ENCODE measurements at regions not wholly inside any gene's neighbourhood (a gene's known extent, or its start where the extent isn't known, plus 50 kb on each side); places are given as distances from the start of the nearest gene placed in this dataset.

DNA sequence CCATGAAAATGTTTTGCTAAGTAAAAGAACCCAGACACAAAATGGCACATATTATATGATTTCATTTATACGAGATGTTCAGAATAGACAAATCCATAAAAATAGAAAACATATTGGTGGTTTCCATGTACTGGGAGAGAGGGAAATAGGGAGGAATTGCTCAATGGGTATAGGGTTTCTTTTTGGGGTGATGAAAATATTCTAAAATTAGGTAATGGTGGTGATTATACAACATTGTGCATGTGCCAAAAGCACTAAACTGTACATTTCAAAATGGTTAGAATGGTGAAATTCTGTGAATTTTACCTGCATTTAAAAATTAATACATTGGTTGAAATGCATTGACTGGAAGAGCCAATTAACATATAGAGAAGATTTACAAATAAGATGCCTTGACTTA lies 613.9 kb downstream of the TNS3 start:
- Mint-ChIP-seq H3K27me3 (ENCODE audit: insufficient read depth) (peaks cover 1% of the 10 kb centered on the region; the same call in 1 of the 2 replicates), H3K36me3 (ENCODE audit: low read depth) (peaks cover 34% of the 10 kb centered on the region)

DNA sequence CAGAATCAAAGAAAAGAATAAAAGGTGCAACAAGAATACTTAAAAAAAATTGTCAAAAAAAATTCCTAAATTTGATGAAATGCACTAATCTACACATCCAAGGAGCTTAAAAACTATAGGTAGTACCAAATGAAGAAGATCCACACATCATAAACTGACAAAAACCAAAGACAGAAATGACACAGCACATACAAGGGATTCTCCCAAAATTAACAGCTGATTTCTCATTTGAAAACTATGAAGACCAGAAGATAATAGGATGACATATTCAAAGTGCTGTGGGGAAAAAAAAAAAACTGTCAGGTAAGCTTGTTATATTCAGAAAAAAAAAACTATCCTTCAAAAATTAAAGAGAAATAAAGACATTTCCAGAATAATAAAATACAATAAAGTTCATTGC lies 618.2 kb downstream of the TNS3 start:
- Mint-ChIP-seq H3K4me3 (no peak overlapping the region), H3K27ac (no peak overlapping the region), H3K4me1 (ENCODE audit: low read depth) (no peaks in the 10 kb centered on the region), H3K27me3 (ENCODE audit: insufficient read depth) (peaks cover 1% of the 10 kb centered on the region; the same call in 1 of the 2 replicates), H3K9me3 (peaks cover 50% of the 10 kb centered on the region), H3K36me3 (ENCODE audit: low read depth) (peaks cover 34% of the 10 kb centered on the region)
- TF ChIP-seq, protein P1, sequence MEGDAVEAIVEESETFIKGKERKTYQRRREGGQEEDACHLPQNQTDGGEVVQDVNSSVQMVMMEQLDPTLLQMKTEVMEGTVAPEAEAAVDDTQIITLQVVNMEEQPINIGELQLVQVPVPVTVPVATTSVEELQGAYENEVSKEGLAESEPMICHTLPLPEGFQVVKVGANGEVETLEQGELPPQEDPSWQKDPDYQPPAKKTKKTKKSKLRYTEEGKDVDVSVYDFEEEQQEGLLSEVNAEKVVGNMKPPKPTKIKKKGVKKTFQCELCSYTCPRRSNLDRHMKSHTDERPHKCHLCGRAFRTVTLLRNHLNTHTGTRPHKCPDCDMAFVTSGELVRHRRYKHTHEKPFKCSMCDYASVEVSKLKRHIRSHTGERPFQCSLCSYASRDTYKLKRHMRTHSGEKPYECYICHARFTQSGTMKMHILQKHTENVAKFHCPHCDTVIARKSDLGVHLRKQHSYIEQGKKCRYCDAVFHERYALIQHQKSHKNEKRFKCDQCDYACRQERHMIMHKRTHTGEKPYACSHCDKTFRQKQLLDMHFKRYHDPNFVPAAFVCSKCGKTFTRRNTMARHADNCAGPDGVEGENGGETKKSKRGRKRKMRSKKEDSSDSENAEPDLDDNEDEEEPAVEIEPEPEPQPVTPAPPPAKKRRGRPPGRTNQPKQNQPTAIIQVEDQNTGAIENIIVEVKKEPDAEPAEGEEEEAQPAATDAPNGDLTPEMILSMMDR (IDR thresholded peaks at IDR 0.05), result no peak
- no peak for DNase-seq

More for the DNA sequence above, 613.9 kb downstream of the TNS3 start:
- H3K27ac Mint-ChIP-seq, result no peak overlapping the region
- H3K4me1 Mint-ChIP-seq (ENCODE audit: low read depth), result peaks cover 22% of the 10 kb centered on the region
- TF ChIP-seq, protein P1 (IDR thresholded peaks at IDR 0.05), result no peak
- H3K9me3 Mint-ChIP-seq, result peaks cover 36% of the 10 kb centered on the region
- DNase-seq, result no peak
- H3K4me3 Mint-ChIP-seq, result no peak overlapping the region

DNA sequence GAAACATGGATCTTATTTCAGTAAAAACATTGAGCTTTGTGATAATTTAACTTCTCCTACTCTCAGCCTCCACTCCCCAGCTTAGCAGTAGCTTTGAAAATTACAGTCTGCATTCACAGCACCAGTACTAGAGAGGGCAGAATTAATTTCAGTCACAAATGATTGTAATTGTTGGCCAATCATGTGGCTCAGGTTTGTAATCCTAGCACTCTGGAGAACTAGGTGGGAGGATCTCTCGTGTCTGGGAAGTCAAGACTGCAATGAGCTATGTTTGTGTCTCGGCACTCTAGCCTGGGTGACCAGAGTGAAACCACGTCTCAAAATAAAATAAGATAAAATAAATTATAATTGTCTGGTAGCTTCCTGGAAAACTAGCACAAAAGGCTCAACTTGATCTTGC lies 620.9 kb downstream of the TNS3 start:
- Mint-ChIP-seq H3K36me3 (ENCODE audit: low read depth) (peaks cover 23% of the 10 kb centered on the region), H3K4me3 (no peak overlapping the region), H3K9me3 (peaks cover 39% of the 10 kb centered on the region), H3K4me1 (ENCODE audit: low read depth) (no peaks in the 10 kb centered on the region), H3K27me3 (ENCODE audit: insufficient read depth) (peaks cover 1% of the 10 kb centered on the region; the same call in 1 of the 2 replicates), H3K27ac (no peak overlapping the region)
- no peak for DNase-seq
- TF ChIP-seq, protein P1 (IDR thresholded peaks at IDR 0.05), result no peak

DNA sequence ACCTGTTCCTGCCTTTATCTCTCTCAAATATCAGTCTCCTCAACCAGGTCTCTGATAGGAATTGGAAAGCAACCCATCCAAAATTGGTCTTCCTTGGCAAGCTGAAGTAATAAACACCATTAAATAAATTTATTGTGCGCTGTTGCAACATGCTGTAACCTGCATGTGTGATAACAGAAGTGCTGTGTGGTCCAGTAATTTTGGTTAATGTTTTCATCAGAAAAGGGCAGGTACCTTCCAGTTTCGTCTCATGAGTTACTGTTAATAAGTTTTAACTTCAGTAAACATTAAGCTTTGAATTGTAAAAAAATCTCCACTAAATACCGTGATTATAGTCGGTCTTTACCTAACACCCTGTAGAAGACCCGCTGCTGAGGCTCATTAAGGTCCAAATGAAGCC lies 624.7 kb downstream of the TNS3 start:
- H3K36me3 Mint-ChIP-seq (ENCODE audit: low read depth), result no peaks in the 10 kb centered on the region; the same call in 1 of the 2 replicates
- peaks cover 5% of the 10 kb centered on the region; the same call in 1 of the 2 replicates for H3K27me3 Mint-ChIP-seq (ENCODE audit: insufficient read depth)

DNA sequence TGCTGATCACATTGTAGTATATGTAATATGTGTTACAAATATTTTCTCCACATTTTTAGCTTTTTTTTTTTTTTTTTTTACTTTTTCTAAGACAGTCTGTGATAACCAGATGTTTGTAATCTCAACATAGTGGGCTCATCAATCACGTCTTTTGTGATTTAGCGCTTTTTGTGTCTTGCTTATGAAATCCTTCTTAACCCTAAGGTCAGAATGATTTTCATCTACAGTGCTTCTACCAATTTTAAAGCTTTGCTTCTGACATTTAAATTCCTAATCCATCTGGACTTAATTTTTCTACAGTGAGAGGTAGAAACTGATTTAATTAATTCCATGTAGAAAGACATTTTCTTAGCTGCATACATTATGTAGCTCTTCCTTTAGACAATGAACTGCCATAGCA lies 626.4 kb downstream of the TNS3 start:
- no peak overlapping the region for H3K27ac Mint-ChIP-seq
- H3K4me1 Mint-ChIP-seq (ENCODE audit: low read depth), result no peaks in the 10 kb centered on the region
- no peaks in the 10 kb centered on the region for H3K9me3 Mint-ChIP-seq
- TF ChIP-seq, protein P1 (IDR thresholded peaks at IDR 0.05), result no peak
- no peak for DNase-seq
- H3K36me3 Mint-ChIP-seq (ENCODE audit: low read depth), result no peaks in the 10 kb centered on the region; the same call in 1 of the 2 replicates
- H3K4me3 Mint-ChIP-seq, result no peak overlapping the region
- H3K27me3 Mint-ChIP-seq (ENCODE audit: insufficient read depth), result peaks cover 12% of the 10 kb centered on the region

More for the DNA sequence above, 624.7 kb downstream of the TNS3 start:
- Mint-ChIP-seq H3K27ac (no peak overlapping the region), H3K4me3 (no peak overlapping the region), H3K4me1 (ENCODE audit: low read depth) (no peaks in the 10 kb centered on the region), H3K9me3 (peaks cover 5% of the 10 kb centered on the region)
- TF ChIP-seq, protein P1 (IDR thresholded peaks at IDR 0.05), result no peak
- no peak for DNase-seq

DNA sequence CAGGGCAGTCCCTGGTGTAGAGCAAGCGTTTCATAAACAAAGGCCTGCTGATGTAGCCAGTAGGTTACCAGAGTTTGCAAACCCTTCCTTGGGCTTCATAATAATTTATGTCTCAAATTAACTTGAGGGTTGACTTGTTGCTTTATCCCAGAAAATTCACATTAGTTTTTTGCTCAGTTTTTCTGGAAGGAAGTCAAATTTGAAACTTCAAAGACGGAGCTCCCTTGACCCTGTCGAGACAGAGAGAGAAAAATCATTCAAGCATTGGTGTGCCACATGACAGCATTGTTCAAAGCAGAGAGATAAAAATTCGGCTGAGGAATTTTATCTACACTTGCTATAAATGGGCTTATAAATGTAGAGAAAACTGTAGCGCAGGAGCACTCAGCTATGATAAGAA lies 627.7 kb downstream of the TNS3 start:
- DNase-seq, result no peak
- Mint-ChIP-seq H3K36me3 (ENCODE audit: low read depth) (no peaks in the 10 kb centered on the region; the same call in 1 of the 2 replicates), H3K4me3 (no peak overlapping the region), H3K4me1 (ENCODE audit: low read depth) (no peaks in the 10 kb centered on the region), H3K9me3 (no peaks in the 10 kb centered on the region), H3K27ac (no peak overlapping the region), H3K27me3 (ENCODE audit: insufficient read depth) (peaks cover 13% of the 10 kb centered on the region)
- TF ChIP-seq, protein P1 (IDR thresholded peaks at IDR 0.05), result no peak
